HG03064 (cell line): ENCODE measurements at regions not wholly inside any gene's neighbourhood (a gene's known extent, or its start where the extent isn't known, plus 50 kb on each side); places are given as distances from the start of the nearest gene placed in this dataset.

Experiments used
- ATAC-seq: cut with Tn5 transposase; IDR thresholded peaks from one replicate; pipeline ENCODE4 v1.9.1; 2021; ENCODE audit warnings: low read depth; ENCODE audit not compliant: unreplicated experiment

DNA sequence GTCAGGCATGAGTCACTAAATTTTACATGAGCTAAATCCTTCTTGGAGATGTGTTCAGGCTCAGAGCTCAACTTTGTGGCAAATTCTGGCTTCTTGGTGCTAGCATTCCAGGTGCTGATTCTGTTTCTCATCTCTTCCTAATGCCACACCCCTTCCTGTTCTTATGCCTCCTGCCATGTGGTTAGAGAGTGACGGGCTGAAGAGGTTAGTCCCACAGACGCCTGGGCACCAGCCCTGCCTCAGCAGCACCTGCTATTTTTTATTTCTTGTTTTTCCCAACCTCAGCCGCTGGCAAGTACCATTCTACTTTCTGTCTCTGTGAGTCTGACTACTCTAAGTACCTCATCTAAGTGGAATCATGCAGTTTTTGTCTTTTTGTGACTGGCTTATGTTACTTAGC lies 329.5 kb downstream of the KCNRG start:
- ATAC-seq = no peak

DNA sequence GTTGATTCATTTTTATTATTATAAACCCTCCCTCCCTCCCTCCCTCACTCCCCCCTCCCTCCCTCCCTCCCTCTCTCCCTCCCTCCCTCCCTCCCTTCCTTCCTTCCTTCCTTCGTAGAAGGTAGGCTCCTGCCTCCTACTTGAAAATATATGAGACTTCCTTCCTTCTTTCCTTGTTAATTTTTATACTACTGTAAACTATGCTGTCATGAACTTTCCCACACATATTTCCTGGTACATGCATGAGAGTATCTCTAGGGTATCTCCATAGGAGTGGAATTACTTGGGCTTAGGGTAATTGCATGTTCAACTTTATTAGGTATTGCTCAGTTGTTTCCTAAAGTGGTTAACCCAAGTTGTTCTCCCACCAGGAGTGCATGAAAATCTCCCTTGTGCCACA lies 330.6 kb downstream of the KCNRG start:
- no peak for ATAC-seq

DNA sequence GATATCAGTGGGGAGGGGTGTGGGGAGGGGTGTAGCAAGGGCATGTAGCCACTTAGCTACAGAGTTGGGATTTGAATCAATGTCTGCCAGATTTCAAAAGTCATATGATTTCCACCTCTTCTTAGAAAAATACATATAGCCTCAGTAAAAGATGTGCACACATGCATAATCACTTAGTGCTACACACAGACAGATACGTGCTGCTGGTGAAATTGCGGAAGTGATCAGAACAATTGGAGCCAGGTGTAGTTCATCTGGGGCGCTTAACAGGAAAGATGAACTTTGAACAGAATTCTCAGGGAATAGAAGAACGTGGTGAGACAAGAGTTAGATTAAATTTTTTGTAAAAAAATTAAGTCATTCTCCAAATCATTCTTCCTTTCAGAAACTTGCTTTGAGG lies 333.1 kb downstream of the KCNRG start:
- no peak for ATAC-seq

DNA sequence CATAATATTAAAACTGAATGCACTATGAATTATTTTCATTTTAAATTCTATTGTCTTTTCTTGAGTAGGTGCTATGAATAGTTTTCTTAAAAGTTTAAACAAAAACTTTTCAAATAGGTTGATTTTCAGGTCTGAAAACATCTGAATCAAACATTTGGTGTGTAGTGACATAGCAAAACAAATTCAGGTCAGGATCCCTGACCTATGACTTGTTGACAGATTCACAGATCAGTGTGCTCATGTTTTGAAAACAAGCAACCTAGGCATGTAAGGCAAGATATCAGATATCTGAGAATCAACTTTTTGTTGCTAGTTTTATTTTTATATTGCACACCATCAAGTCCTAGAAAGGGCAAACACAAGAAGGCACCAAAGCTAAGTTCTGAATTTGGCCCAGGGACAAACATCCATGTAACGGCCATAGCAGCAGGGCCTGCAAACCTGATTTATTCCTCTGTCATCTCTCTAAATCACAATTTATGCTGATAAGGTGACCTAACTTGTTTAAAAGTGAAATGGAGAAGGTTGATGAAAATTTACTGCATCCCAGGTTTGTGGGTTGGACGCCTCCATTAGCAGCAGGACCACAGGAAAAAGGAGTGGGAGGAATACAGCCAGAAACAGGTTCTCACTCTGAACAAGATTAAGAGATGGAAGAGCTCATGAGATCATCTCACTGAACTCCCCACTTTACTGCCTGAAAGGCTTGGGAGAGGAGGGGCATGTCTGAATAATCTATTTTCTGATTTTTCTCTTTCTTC lies 337.7 kb downstream of the KCNRG start:
- no peak for ATAC-seq

DNA sequence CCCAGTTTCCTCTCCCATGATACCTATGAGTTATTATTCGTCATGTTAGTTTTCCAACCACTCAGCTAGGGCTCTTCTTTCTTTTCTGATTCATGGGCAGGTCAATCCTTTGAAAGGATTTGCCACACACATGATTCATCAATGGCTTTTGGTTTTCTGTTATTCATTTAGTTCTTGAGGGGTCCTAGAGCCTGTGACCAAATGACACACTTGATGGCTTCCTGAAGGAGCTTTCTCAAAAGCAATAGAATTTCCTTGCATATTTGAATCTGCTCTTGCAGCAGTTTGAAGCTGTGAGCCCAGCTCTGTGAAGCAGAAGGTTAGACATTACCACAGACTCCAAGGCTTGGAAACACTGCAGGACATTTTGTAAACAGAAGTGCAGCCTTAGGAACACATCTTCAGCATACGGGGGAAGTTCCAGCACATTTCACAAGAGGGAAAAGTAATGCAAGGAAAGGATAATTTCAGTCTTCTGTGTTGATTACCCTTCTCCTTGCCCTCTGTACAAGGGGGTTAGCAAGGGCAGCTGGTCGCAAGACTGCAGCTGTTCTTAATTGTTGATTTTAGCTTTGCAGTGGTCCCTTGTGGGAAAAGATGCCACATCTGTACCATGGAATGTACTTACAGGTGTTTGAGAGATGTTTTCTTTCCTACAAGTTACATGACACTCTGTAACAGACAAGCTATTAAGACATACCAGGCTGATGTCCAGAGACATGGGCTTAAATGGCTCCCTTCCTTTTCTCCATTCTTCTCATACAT lies 338.6 kb downstream of the KCNRG start:
- ATAC-seq = no peak

DNA sequence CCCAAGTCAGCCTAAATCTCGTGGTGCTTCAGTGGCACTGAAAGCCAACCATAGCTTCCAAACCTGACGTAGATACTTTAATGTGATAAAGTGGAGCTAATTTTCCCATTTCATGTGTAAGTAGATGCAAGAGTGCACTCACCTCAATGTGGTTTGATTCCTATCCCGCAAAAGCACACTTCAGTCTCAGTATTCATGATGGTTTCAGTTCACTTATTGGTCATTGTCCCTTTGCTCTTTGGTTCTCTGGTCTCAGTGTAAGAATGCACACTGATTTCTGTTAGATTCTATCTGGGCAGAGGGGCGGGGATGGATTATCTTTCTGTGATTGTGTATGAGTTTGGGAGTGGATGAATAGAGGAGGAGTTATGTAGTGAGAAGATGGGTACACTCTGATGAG lies 340.6 kb downstream of the KCNRG start:
- ATAC-seq = no peak

DNA sequence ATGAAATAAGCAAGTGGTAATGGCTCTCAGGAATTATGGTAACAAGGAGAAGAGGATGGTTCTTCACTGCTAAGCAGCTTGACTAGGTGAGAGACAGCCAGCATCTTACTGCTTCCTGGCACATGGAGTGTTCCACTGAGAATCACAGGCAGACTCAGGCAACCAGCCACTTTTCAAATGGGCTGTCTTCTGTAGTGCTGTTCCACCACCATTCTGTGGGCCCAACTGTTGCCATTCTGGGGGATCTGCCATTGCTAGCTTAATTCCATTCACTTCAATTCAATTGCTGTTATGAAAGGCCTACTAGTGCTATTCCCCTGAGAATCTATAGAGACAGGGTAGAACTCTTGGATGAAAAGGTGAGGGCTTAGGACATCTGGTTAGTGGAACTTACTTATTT lies 341.9 kb downstream of the KCNRG start:
- no peak for ATAC-seq

DNA sequence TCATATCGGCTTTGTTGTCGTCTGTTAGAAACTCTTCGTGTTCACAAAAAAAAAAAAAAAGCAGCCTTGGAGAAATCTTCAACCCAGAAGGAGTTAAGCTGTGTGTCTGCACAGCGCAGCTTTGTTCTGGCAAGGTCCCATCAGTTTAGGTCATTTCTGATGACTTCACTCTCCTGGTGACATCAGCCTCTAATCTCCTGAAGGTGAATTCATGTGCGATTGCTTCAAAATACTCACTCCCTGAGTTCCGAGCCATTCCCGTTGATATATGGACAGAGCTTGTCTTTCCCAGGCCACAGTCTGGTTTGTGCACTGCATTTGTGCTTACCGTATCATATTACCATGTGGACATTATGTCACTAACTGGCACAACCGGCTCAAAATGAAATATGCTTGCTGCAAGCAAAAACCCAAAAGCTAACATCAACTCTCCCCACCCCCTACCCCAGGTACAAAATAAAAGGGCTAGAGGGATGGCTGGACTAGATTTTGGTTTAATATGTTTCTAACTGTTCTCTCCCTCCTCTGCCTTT lies 342.4 kb downstream of the KCNRG start:
- ATAC-seq = no peak

DNA sequence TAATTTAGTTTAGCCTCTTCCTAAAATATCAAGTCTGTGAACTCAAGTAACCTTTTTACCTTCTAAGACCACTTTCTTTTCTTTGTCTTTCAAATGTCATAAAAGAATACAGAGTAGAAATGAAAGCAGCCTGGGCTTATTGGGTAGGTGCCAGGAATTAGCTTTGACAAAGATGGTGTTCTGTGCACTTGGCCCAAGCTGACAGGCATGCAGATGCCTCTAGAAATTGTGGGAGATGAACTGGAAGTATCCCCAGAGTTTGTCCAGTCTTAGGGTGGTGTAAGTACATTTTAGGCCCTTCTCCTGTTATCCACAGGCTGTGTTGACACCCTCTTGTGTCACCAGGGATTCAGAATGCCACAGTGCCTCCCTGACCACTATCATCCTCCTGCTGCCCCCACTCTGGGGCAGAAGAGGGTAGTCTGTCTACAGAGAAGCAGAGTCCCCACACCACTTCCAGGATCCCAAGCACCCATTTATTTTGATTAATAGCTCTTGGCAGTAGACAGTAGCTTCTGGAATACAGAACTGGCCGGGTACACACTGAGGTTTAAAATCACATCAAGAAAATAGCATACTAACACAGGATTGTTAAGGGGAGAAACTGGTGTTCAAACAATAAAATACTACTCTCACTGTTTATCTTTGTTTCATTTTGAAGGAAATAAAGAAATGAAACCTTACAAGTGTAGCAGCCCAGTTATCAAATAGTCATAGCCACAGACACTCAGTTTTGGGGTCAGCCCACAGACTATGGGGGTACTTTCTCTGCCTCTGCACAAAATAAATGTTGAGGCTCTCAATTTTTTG lies 343.2 kb downstream of the KCNRG start:
- ATAC-seq = no peak

DNA sequence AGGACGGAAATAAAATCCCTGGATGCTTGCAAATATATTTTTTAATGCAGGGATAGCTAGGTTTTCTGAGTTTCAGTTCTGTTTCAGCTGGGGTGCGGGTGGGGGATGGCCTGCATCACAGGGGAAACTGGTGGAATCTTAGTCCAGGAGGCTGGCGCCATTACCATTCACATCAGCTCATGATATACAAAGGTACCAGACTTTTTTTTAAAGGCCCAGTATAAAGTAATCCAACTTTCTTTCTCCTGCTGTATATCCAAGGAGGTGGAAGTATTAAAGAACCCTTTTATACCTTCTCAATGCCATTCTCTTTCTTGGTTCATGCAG lies 343.8 kb downstream of the KCNRG start:
- no peak for ATAC-seq

DNA sequence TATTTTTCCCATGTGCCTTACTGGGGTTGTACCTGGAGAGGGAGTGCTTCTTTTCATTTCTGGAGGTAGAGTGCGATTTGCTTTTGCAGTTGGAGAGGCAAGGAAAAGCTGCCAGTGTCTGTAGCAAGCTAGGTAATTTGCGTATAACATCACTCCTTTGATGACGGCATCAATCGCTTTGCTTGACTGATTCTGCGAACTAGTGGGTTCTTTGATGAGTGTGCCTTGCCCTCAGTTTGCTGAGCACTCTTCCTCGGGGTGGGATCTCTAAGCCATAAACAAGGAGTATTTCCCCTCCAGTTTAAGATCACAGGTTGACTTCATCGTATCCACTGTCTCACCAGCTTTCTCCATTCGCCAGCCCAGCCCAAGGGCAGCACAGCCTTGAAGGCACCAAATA lies 344.5 kb downstream of the KCNRG start:
- no peak for ATAC-seq

DNA sequence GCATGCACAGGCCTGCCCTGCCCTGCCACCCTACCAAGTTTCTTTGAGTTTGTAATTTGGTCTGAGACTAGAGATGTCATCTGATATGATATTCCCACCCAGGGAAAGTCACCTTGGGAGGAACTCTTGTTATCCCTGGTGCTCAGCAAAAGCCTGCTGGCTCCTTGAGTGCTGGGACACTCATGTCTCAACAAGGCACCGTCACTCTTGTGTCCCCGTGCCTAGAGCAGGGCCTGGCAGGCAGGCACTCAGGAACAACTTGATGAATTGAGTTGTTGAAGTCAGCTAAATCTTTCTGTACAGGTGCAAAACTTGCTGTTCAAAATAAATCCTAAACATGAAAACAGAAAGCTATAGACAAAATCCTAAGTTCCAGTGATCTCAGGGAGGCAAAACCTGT lies 345.4 kb downstream of the KCNRG start:
- no peak for ATAC-seq

DNA sequence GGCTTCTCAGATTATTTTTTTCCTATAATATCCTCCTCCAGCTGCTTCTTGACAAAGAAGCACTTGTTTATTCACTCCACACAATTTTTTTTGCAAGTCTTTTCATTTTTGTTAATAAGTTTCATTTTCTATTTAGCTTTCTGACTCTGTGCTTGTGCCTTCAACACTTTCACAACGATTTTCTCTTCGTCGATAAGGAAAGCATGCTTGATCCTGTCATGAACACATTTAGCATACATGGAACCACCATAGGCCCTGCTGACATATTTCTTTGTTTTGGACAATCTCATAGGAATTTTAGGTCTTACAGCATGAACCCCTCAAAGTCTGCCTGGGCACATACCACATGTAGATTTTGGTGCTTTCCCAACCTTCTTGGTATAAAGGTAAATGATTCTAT lies 346.0 kb downstream of the KCNRG start:
- ATAC-seq = no peak

DNA sequence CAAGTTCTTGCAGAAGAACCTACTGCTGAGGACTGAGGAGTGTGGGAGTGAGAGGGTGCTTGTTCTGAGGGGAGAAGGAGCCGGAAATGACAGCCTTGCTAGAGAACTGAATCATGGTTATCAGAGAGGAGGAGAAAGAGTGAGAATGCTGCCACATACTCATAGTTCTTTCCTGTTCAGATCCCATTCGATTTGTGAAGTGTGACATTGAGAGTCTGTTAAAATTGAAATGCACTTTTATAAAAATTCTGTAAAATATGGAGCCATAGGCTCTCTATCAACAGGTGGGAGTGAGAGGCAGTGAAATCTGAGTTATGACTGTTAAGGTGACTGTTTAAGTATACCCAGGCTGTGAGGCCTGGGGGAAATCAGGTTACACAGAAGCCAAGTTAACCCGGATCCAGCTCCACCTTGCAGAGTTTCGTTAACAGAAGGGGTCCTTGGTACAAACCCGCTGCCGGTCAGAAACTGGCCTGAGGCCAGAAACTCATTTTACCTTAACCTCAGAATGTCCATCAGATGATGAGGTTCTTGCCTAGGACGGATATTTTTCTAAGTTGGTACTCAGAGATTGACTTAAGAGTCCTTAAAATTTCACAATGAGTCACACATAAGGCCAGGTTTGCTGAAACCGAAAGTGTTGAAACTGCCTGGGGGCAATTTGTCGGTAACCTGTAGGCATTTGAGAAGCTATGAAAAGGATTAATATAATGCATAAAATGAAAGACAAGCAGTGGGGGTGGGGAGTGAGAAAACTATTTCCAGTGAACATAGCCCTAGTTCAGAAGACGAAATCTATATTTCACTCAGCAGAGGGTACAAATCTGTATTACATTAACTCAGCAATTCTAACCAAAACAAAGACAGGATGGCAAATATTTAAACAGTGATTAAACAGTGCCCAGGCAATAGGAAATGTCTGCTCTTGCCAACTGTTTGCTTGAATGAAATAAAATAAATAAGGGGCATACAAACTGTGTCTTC lies 350.5 kb downstream of the KCNRG start:
- peak; percentile 57 for ATAC-seq

DNA sequence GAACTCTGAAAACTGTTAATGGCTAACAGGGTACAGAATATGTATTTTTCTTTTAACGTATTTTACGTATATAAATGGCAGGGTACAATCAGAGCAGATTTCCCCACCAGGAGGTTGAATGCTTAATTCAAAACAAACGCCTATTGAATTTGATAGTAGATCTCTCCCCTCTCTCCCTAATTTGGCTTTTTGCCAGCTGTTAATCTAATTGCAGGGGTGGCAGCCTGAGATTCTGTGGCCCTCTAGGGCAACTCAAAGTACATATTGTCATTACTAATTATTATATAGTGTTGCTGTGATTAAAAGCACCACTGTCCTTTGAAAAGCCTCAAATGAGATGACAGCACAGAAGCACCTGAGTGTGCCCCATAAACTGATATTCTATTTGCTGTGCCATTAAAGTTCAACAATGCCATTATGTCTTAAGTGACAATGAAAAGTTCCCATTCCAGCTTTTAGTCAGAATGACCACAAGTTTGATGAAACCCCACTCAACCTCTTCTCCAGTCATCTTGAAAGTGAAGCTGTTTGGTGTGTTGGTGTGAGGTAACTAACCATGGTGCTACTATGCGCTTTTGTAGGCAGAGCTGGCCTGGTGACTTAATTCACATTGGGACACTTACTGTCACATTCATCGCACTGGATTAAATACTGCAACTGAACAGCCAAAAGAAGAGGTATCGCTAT lies 351.4 kb downstream of the KCNRG start:
- peak; percentile 57 for ATAC-seq

DNA sequence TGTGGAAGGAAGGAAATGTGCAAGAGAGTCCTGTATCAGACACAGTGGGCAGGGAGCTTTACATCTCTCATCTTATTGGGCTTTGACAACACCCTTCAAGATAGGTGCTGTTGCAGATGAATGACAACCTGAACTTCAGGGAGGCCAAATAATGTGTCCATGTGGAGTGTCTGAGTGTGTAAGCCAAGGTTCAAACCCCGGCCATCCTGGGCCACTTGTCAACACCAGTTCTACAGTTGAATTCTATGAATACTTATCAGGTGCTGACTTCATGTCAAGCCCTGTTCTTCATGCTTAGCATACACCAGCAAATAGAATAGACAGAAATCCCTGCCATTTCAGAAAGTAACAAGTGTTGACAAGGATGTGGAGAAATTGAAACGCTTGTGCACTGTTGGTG lies 354.4 kb downstream of the KCNRG start:
- ATAC-seq = no peak

DNA sequence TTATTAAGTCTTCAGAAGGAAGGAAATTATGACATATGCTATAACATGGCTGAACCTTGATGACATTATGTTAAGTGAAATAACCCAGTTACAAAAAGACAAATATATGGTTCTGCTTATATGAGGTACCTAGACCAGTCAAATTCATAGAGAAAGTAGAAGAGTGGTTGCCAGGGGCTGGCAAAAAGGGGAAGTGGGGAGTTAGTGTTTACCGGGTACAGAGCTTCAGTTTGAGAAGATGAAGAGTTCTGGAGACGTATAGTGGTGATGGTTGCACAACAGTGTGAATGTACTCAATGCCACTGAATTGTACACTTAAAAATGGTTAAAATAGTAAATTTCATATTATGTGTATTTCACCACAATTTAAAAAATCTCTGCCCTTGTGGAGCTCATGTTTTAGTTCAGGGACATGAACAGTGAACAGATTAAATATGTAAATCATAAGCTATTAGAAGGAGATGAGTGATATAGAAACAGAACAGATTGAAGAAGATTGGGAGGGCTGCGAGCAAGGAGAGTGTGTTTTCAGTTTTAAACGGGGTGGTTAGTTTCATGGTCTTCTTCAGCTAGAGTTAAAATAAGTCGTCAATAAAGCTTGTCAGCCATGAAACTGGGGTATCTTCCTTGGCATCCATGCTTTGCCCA lies 355.2 kb downstream of the KCNRG start:
- ATAC-seq = peak; percentile 52

DNA sequence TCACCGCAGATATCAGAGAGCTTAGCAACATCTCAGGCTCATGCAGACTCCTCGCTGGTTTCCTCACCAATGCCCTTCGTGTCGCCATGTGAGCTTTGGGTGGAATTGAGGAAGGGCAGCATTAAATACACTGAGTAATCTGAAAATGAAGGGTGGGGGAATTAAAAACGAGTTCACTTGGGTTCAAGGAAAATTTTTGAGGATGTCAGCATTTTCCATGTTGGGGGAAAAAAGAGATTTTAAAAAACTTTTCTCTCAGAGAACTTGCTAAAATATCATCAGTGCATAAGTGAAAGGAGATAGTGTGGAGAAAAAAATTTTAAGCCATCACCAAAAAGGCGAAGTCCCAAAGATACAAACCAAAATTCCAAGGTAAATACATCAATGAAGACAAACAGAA lies 359.3 kb downstream of the KCNRG start:
- no peak for ATAC-seq

DNA sequence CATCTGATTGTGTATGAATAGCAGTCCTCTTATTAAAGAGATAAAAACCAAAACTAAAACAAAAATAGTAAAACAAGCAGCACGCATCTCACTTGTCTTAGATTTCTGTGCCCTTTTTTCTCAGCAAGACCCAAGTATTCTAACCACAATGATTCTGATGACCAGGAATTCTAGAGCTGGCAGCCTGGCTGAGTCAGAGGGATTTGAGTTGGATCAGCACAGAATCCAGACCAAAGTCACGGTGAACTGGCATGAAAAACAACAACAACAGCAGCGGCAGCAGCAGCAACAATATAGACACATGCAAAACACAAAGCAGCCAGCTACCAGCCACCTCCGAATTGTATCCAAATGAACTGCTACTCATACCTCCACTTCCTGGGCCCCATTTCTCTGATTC lies 360.5 kb downstream of the KCNRG start:
- ATAC-seq = no peak
